MM.1S (cell line): ENCODE measurements at regions not wholly inside any gene's neighbourhood (a gene's known extent, or its start where the extent isn't known, plus 50 kb on each side); places are given as distances from the start of the nearest gene placed in this dataset.

Experiments
- EZH2 ChIP-seq: fragments of 300-600 bp; sonication (generic); optimal IDR thresholded peaks from 2 replicates; pipeline ENCODE3; 2017; ENCODE audit warnings: low read depth, mild to moderate bottlenecking, antibody characterized with exemption, low read length, mixed read lengths
- TF ChIP-seq, protein P1 (sequence below): fragments of 300-600 bp; sonication (generic); IDR thresholded peaks from 2 replicates; pipeline ENCODE4 v1.5.1; 2016; ENCODE audit warnings: antibody characterized with exemption, low read length, mixed read lengths

DNA sequence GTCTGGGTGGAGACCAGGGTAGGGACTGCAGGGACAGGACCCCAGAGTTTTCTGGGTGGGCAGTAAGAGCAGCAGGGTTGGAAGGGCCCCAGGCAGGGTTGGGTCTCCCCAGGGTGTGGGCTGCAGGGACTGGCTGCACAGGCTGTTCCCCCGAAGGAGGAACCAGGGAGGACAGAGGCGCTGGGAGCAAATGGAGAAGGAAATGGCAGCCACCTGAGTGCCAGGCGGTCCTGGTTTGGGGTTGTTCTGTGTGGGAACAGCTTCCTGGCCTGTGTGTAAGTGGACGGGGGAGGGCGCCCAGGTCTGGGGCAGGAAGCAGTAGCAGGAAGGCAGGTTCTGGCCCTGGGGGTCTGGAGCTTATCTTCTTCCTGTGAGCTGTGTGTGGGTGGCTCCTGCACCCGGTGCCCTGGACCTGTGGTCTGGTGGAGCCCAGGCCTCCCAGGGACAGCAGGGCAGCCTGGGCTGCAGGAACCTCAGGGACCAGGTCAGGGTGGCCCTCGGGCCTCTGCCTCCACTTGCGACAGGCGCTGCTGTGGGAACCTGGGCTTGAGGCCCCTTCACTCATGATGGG lies 372.8 kb downstream of the TMEM121 start:
- TF ChIP-seq, protein P1, sequence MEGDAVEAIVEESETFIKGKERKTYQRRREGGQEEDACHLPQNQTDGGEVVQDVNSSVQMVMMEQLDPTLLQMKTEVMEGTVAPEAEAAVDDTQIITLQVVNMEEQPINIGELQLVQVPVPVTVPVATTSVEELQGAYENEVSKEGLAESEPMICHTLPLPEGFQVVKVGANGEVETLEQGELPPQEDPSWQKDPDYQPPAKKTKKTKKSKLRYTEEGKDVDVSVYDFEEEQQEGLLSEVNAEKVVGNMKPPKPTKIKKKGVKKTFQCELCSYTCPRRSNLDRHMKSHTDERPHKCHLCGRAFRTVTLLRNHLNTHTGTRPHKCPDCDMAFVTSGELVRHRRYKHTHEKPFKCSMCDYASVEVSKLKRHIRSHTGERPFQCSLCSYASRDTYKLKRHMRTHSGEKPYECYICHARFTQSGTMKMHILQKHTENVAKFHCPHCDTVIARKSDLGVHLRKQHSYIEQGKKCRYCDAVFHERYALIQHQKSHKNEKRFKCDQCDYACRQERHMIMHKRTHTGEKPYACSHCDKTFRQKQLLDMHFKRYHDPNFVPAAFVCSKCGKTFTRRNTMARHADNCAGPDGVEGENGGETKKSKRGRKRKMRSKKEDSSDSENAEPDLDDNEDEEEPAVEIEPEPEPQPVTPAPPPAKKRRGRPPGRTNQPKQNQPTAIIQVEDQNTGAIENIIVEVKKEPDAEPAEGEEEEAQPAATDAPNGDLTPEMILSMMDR = no peak
- no peak for TF ChIP-seq EZH2
